GM18909 (cell line): ENCODE measurements at regions not wholly inside any gene's neighbourhood (a gene's known extent, or its start where the extent isn't known, plus 50 kb on each side); places are given as distances from the start of the nearest gene placed in this dataset.

Source experiments
- ATAC-seq: cut with Tn5 transposase; IDR thresholded peaks from one replicate; pipeline ENCODE4 v1.9.1; 2021; ENCODE audit warnings: mild to moderate bottlenecking; ENCODE audit not compliant: unreplicated experiment, poor library complexity

- no peak for ATAC-seq
Observed at GRCh38 chr14:49467091-49467490, 119.1 kb downstream of the RPS29 start.

- ATAC-seq = no peak
Observed at GRCh38 chr14:49464885-49465284, 121.3 kb downstream of the RPS29 start.

GRCh38 chr14:49463146-49463545, 123.0 kb downstream of the RPS29 start:
- ATAC-seq = no peak

- peak; percentile 96 for ATAC-seq
Observed at GRCh38 chr14:49461529-49462401, 124.4 kb downstream of the RPS29 start.

GRCh38 chr14:49460662-49461061, 125.5 kb downstream of the RPS29 start:
- ATAC-seq = no peak

GRCh38 chr14:49456589-49456988, 129.6 kb downstream of the RPS29 start:
- ATAC-seq = no peak

- no peak for ATAC-seq
Observed at GRCh38 chr14:49451938-49452337, 134.2 kb downstream of the RPS29 start.

GRCh38 chr14:49449749-49450148, 136.4 kb downstream of the RPS29 start:
- no peak for ATAC-seq

GRCh38 chr14:49447540-49448107, 138.6 kb downstream of the RPS29 start:
- ATAC-seq = no peak

- ATAC-seq = no peak
Observed at GRCh38 chr14:49446801-49447200, 139.4 kb downstream of the RPS29 start.

GRCh38 chr14:49438256-49438770, 147.9 kb downstream of the RPS29 start:
- ATAC-seq = no peak

- ATAC-seq = no peak
Observed at GRCh38 chr14:49428076-49428475, 158.1 kb downstream of the RPS29 start.

- no peak for ATAC-seq
Observed at GRCh38 chr14:49427117-49427516, 159.1 kb downstream of the RPS29 start.

- no peak for ATAC-seq
Observed at GRCh38 chr14:49425921-49426320, 160.3 kb downstream of the RPS29 start.

- no peak for ATAC-seq
Observed at GRCh38 chr14:49424436-49425331, 161.5 kb downstream of the RPS29 start.

GRCh38 chr14:49420201-49420600, 166.0 kb downstream of the RPS29 start:
- no peak for ATAC-seq

- no peak for ATAC-seq
Observed at GRCh38 chr14:49418789-49419188, 167.4 kb downstream of the RPS29 start.

- no peak for ATAC-seq
Observed at GRCh38 chr14:49417790-49418189, 168.4 kb downstream of the RPS29 start.

- no peak for ATAC-seq
Observed at GRCh38 chr14:49408187-49408933, 177.8 kb downstream of the RPS29 start.

GRCh38 chr14:49405291-49405690, 180.9 kb downstream of the RPS29 start:
- ATAC-seq = no peak
